OCI-LY3 (cell line): ENCODE measurements at regions not wholly inside any gene's neighbourhood (a gene's known extent, or its start where the extent isn't known, plus 50 kb on each side); places are given as distances from the start of the nearest gene placed in this dataset.
"Not testable (repeated sequence)": the region's sequence is repeated elsewhere in the genome, so short reads cannot be mapped to it uniquely, and the experiment has no call there.

ENCODE experiments used
- H2AFZ ChIP-seq: fragments of 200-600, 300-600 bp; shearing (Covaris generic); 2 replicates; pipeline ENCODE4 v1.6.0; 2014; ENCODE audit warnings: antibody characterized with exemption, low read depth, low read length
- H3K27ac ChIP-seq: fragments of 200-600, 300-600 bp; sonication (generic); 2 replicates; pipeline ENCODE4 v1.5.1; 2014; ENCODE audit warnings: mild to moderate bottlenecking, low read length, moderate library complexity, mixed read lengths
- H3K27me3 ChIP-seq: fragments of 200-600, 300-600 bp; sonication (generic); 2 replicates; pipeline ENCODE4 v1.6.1; 2014; ENCODE audit warnings: low read depth, low read length, mixed read lengths
- H3K36me3 ChIP-seq: fragments of 200-600, 300-600 bp; sonication (generic); replicated peaks from 2 replicates; pipeline ENCODE3; 2014; ENCODE audit warnings: low read depth, low read length, mixed read lengths
- H3K4me1 ChIP-seq: fragments of 300-600, 200-600 bp; sonication (generic); 2 replicates; pipeline ENCODE4 v1.6.1; 2014; ENCODE audit warnings: low read length, mixed read lengths
- H3K4me2 ChIP-seq: fragments of 200-600, 300-600 bp; sonication (generic); 2 replicates; pipeline ENCODE4 v1.6.1; 2014; ENCODE audit warnings: low read length, mixed read lengths
- H3K4me3 ChIP-seq: fragments of 300-600, 200-600 bp; sonication (generic); 2 replicates; pipeline ENCODE4 v1.5.1; 2014; ENCODE audit warnings: antibody characterized with exemption, mild to moderate bottlenecking, low read length, moderate library complexity
- H3K79me2 ChIP-seq: fragments of 300-600, 200-600 bp; shearing (Covaris generic); 2 replicates; pipeline ENCODE4 v1.6.1; 2014; ENCODE audit warnings: mild to moderate bottlenecking, low read length, mixed read lengths
- H3K9ac ChIP-seq: fragments of 300-600, 200-600 bp; shearing (Covaris generic); 2 replicates; pipeline ENCODE4 v1.6.0; 2014; ENCODE audit warnings: mild to moderate bottlenecking, low read length, moderate library complexity
- H3K9me3 ChIP-seq: fragments of 200-600, 300-600 bp; shearing (Covaris generic); 2 replicates; pipeline ENCODE4 v1.6.1; 2014; ENCODE audit warnings: low read length, mixed read lengths; ENCODE audit not compliant: insufficient read depth
- H4K20me1 ChIP-seq: fragments of 200-600, 300-600 bp; sonication (generic); 2 replicates; pipeline ENCODE4 v1.6.1; 2016; ENCODE audit warnings: low read length, mixed read lengths; ENCODE audit not compliant: insufficient read depth
- CTCF ChIP-seq: fragments of 200-600, 300-600 bp; sonication (generic); IDR thresholded peaks from 2 replicates; pipeline ENCODE4 v1.5.1; 2014; ENCODE audit warnings: antibody characterized with exemption, low read length, low read depth
- EZH2phosphoT487 ChIP-seq: fragments of 200-600 bp; shearing (Covaris generic); IDR thresholded peaks from 2 replicates; pipeline ENCODE4 v1.6.1; 2018; ENCODE audit warnings: antibody characterized with exemption, mixed run types, low read depth

DNA sequence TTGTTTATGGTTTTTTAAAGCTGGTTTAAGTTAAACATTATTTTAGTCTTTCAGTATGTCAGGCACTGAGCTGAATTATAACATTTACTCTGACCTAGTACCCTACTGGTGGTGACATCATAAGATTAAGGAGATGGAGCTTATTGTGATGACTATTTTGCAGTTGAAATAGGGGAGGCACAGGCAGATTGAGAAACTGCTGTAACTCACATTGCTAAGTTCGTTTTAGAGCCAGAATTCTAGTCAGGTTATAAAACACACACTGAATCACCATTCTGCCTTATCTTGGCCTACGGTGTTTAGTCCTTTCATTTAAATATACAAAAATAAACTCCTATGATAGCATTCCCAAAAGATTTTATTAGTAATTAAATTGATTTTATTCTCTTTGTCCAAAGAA, 584.1 kb downstream of the TFAP2A start:
- no peak overlapping the region for H3K27ac ChIP-seq
- no peaks in the 10 kb centered on the region for H3K4me1 ChIP-seq
- H3K4me3 ChIP-seq = no peak overlapping the region
- no peaks in the 10 kb centered on the region for H3K79me2 ChIP-seq
- H4K20me1 ChIP-seq = no peaks in the 10 kb centered on the region
- H2AFZ ChIP-seq = no peak overlapping the region
- no peaks in the 10 kb centered on the region for H3K9me3 ChIP-seq
- TF ChIP-seq EZH2phosphoT487 (no peak), CTCF (no peak)
- no peak overlapping the region for H3K9ac ChIP-seq
- no peaks in the 10 kb centered on the region for H3K36me3 ChIP-seq
- no peak overlapping the region for H3K4me2 ChIP-seq
- no peaks in the 10 kb centered on the region for H3K27me3 ChIP-seq

DNA sequence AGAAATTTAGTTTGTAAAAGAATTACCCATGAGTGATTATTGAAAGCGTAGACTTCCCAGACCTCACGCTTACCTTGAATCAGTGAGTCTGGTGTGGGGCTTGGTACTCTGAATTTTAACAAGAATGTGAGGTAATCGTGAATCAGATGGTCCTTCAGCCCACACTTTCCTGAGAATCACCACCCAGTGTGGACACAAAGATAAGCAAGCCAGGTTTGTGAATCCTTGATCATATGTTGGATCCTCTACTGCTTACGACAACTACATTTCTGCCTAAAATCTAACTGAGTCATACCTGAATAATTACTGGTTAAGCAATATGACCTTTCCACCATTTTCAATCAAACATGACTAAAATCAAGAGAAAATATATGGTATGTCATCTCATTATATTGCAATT, 589.3 kb downstream of the TFAP2A start:
- H3K4me3 ChIP-seq = no peak overlapping the region
- H3K4me1 ChIP-seq = no peaks in the 10 kb centered on the region
- H3K36me3 ChIP-seq = no peaks in the 10 kb centered on the region
- H3K9me3 ChIP-seq = no peaks in the 10 kb centered on the region
- H3K4me2 ChIP-seq = no peak overlapping the region
- TF ChIP-seq EZH2phosphoT487 (no peak), CTCF (no peak)
- no peak overlapping the region for H3K9ac ChIP-seq
- H3K27ac ChIP-seq = no peak overlapping the region
- H3K27me3 ChIP-seq = no peaks in the 10 kb centered on the region
- no peaks in the 10 kb centered on the region for H3K79me2 ChIP-seq
- no peak overlapping the region for H2AFZ ChIP-seq
- no peaks in the 10 kb centered on the region for H4K20me1 ChIP-seq

DNA sequence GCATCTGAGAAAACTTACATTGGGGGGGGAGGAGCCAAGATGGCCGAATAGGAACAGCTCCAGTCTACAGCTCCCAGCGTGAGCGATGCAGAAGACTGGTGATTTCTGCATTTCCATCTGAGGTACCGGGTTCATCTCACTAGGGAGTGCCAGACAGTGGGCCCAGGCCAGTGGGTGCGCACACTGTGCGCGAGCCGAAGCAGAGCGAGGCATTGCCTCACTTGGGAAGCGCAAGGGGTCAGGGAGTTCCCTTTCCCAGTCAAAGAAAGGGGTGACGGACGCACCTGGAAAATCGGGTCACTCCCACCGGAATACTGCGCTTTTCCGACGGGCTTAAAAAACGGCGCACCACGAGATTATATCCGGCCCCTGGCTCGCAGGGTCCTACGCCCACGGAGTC, 604.1 kb downstream of the TFAP2A start:
- not testable (repeated sequence) for H3K9me3 ChIP-seq, H3K36me3 ChIP-seq, H3K4me1 ChIP-seq, H3K4me2 ChIP-seq, H3K27ac ChIP-seq, H4K20me1 ChIP-seq, H3K4me3 ChIP-seq, H2AFZ ChIP-seq, H3K27me3 ChIP-seq, H3K79me2 ChIP-seq, H3K9ac ChIP-seq

- H3K36me3 ChIP-seq = no peaks in the 10 kb centered on the region
These were observed 604.6 kb downstream of the TFAP2A start for GRCh38 chr6:9810286-9810685.

More at GRCh38 chr6:9810286-9810685, 604.6 kb downstream of the TFAP2A start:
- H3K27ac ChIP-seq = no peak overlapping the region
- no peak overlapping the region for H3K4me2 ChIP-seq
- no peaks in the 10 kb centered on the region for H3K9me3 ChIP-seq
- no peak overlapping the region for H2AFZ ChIP-seq
- H3K79me2 ChIP-seq = no peaks in the 10 kb centered on the region
- peaks cover 5% of the 10 kb centered on the region; the same call in 1 of the 2 replicates for H3K4me1 ChIP-seq
- no peaks in the 10 kb centered on the region for H3K27me3 ChIP-seq
- H3K9ac ChIP-seq = no peak overlapping the region
- H4K20me1 ChIP-seq = no peaks in the 10 kb centered on the region
- H3K4me3 ChIP-seq = no peak overlapping the region
- TF ChIP-seq CTCF (no peak), EZH2phosphoT487 (no peak)
